Fibroblast of mammary gland (primary cell): ENCODE measurements at regions not wholly inside any gene's neighbourhood (a gene's known extent, or its start where the extent isn't known, plus 50 kb on each side); places are given as distances from the start of the nearest gene placed in this dataset.
A peak's percentile ranks its signal among the peaks of the same experiment; 100 is the strongest.

Experiments
- DNase-seq: peaks from one replicate; pipeline ENCODE4 v3.0.0-alpha.2; 2010; ENCODE audit warnings: low read depth
- H3K4me3 ChIP-seq: 2 replicates; pipeline ENCODE4 v1.5.1; 2011; ENCODE audit warnings: low read depth, mild to moderate bottlenecking, low read length, moderate library complexity; ENCODE audit not compliant: control insufficient read depth
- CTCF ChIP-seq: conservative IDR thresholded peaks from 2 replicates; pipeline ENCODE4 v1.5.1; 2011; ENCODE audit warnings: low read depth, low read length, inconsistent platforms; ENCODE audit not compliant: control insufficient read depth, insufficient read depth

DNA sequence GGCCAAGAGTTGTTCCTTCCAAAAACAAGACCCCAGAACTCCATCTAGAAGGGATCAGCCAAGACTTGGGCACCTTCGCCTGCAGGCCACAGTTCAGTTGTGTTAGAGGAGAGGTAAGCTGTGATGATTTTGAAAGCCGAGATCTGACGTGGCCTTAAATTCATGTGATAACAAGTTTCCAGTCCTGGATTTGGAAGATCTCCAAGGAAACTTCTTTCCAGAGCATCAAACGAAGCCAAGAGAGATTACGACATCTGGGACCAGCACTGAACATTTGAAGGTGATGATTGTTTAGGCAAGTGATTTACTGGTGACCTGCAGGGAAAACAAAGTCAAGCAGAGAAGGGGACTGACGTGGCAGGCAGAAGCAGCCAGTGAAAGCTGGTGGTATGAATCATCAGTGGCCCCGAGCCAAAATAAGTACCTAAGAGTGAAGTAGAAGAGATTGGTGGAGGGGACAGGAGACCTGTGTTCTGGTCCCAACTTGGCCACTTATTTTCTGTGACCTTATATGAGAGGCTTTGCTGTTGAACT lies 339.0 kb upstream of the PROK2 start:
- no peak overlapping the region for H3K4me3 ChIP-seq
- no peak for TF ChIP-seq CTCF
- DNase-seq, result peak; percentile 100

DNA sequence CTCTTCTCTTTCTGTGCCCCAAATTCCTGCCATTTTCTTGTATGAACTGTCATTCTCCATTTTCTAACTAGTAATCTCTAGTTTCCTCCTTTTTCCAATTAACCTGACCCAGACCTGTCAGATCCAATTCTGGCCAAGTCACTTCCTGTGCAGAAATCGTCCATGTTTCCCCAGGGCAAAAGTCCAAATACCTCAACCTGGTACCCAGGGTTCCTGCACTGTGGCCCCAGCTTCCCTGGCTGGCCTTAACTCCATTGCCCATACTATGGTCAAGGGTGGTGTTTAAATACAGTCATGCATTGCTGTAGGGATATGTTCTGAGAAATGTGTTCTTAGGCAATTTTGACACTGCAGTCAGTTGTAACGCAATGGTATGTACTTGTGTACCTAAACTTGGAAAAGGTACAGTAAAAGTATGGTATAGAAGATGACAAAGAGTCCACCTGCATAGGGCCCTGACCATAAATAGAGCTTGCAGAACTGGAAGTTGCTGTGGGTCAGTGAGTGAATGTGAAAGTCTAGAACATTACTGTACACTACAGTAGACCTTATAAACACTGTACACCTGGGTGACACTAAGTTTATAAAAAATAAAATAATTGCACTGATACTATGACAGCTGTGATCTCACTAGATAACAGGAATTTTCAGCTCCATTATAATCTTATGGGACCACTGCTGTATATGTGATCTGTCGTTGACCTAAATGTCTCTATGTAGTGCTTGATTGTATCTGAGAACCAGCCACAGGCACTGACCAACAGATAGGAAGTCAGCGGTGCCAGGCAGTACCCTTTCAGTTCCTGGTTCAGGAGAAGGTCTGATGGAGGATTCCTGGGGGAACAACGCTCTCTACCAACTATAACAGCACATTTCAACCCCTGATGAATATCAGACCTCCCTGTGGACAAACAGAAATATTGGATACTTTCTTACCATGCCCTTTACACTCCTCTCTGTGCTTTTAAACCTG lies 336.1 kb upstream of the PROK2 start:
- H3K4me3 ChIP-seq, result no peak overlapping the region
- no peak for DNase-seq
- no peak for TF ChIP-seq CTCF

DNA sequence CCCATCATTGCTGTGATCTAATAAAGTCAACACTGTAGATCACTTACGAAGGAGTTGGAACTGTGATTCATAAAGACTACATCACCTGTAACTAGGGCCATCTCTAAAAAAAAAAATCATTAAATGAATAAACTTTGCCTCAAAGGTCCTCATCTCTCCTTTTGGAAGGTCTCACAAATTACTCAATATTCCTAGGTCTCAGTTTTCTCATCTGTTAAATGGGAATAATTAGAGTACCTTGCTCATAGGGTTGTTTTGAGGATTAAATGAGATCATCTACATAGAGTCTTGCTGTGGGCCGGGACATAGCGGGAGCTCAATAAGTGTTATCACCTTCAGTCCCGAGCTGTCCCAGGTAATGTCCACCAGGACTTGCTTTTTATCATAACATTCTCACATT lies 335.1 kb upstream of the PROK2 start:
- no peak overlapping the region for H3K4me3 ChIP-seq
- peak; percentile 14 for DNase-seq
- no peak for TF ChIP-seq CTCF

GRCh38 chr3:72118628-72119027 lies 333.7 kb upstream of the PROK2 start:
- no peak for TF ChIP-seq CTCF
- DNase-seq, result no peak
- H3K4me3 ChIP-seq, result no peak overlapping the region

- TF ChIP-seq CTCF, result no peak
- no peak for DNase-seq
- H3K4me3 ChIP-seq, result no peak overlapping the region
These were observed 331.3 kb upstream of the PROK2 start for GRCh38 chr3:72116226-72116625.

GRCh38 chr3:72115307-72115706 lies 330.4 kb upstream of the PROK2 start:
- H3K4me3 ChIP-seq, result no peak overlapping the region
- DNase-seq, result no peak
- no peak for TF ChIP-seq CTCF
